GM18520 (cell line): ENCODE measurements at regions not wholly inside any gene's neighbourhood (a gene's known extent, or its start where the extent isn't known, plus 50 kb on each side); places are given as distances from the start of the nearest gene placed in this dataset.

Source experiments
- ATAC-seq: cut with Tn5 transposase; IDR thresholded peaks from one replicate; pipeline ENCODE4 v1.9.1; 2021; ENCODE audit not compliant: unreplicated experiment

DNA sequence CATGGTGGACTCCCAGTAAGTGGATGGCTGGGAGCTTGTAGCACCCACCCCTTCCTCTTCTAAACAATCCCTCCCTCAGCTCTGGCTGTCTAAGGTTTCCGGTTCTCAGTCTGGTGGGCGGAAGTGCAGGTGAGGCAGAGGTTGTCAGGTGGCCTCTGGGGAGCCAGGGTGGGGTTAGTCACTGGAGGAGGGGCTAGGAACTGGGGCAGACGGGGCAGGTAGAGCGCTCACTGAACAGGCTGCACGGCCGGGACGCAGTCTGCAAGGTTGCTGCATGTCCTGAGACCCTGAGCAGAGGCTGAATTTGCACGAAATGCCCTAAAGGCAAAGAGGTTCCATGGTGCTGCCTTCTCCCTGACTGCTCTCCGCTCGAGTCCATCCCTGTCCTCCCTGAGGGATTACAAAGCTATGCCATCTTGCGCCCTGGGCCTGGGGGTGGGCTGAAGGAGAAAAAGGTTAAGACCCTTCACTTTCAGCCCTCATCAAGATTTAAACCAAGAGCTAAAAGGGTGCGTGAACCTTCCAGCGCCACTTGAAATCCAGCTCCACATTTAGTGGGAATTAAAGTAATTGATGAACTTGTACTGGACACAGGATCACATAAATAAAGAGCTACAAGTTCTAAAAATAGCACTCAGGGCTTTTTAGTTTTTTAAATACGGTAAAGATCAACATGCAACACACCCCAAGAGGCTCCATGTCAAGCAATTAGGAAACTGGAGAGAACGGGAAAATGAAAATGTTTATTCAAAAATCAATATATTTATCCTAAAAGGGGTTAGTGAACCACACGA, 62.3 kb upstream of the CTBP2 start:
- no peak for ATAC-seq

DNA sequence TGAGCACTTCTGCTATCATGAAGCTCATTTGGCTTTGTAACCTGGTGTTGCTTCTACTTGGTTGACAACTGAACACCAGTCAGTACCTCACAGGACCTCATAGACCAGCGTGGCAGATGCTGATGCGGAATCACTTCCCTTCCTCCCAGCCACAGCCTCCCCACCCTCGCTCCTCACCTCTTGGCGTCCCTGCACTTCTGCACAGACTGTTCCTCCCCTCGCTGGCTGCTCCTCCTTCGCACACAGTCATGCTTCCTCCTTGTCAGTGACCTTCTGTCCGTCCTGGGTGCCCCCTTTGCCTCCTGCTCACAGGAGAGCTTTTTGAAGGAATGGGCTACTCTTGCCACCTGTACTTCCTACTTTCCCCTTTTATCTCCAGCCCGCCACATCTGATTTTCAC, 61.4 kb upstream of the CTBP2 start:
- ATAC-seq: no peak

DNA sequence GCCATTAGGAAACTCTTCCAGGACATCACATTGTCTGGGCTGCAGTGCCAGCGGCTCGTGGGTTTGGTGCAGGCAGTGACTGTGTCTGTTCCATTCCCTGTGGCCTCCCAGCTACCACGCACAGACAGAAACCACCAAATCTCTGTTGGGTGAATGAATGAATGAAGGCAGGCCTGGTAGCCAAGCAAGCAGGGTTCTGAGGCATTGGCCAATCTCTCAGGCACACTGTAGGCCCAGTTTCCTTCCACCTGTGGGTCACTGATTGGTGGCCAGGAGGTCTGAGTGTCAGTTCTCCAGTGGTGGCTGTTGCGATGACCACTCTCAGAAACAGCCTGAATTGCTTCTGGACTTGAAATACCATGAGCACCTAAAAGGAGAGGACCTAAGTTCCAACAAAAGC, 59.4 kb upstream of the CTBP2 start:
- no peak for ATAC-seq

DNA sequence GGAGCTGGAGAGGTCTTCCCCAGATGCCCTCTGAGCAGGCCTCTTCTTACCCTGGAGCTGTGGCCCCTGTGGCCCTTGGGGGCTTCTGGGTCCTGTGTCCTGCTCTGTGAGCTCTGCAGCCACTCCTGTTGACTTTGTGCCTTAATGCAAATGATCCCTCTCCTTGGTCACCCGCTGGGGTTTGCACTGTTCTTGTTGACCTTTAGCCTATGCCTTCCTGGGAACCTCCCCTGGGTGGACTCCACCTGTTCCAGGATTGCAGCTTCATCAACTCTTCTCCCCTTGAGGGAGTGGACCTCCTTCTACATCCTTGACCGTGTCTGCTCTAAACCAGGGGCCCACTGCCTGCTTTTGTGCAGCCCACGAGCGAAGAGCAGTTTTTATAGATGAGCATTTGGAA, 58.6 kb upstream of the CTBP2 start:
- no peak for ATAC-seq

DNA sequence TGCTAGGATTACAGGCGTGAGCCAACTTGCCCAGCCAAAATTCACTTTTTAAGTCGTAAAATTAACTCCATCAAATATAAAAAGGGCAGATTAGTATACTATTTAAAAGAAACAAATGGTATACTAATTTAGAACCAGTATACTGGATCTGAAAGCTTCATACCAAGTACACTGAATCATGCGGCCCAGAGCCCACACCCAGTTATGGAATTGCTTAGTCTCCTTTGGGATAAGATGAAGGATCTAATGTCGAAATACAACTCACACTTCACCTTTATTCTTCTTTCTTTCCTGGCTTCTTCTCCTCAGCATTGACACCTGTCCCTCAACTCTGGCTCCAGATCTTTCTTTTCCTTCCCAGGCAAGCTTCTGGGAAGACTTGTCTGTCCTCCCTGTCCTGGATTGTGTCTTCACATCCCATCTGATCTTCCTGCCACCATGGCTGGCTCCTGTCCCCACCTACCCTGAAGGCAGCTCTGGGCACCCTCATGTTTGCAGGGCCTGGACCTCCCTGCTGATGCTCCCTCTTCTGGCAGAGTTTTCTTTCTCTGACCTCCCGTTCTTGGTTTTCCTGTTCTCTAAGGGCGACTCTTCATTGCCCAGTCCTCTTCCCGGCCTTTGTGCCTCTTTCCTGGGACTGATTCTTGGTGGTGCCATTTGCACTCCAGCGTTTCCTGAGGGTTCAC, 57.8 kb upstream of the CTBP2 start:
- ATAC-seq: no peak

DNA sequence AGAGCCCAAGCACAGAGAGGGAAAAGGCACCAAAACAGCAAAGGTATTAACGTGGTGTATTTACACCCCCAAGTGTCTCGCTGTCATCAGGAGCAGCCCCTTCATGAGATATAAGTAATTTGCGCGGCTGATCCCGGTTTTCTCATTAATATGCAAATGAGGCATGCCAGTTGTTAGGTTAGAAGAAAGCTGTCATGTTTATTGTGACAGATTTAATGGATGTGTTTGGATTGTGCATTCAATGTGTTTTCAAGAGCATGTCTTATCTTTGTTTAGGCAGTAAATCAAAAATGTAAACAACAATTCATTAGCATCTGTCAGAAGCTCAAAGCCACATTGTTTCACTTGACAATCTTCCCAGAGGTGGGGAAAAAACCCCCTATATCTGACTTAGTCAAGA, 56.5 kb upstream of the CTBP2 start:
- ATAC-seq: no peak

DNA sequence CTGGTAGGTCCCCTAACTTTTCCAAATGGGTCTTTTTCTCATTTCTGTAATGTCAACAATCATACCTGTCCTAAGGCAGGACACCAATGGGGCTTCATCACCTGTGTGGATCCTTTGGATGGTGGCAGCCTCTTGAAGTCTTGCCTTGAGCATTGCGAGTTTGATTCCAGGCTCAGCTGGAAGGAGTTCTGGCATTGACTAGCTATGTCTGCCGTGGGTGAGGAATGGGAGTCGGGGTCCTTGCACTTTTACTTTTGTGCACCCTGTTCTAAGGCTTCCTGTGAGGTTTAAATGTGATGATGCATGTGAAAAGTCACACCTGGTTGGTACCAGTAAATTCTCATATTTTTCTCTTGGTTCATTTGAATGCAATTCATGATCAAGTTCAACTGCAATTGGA, 55.9 kb upstream of the CTBP2 start:
- ATAC-seq: no peak

DNA sequence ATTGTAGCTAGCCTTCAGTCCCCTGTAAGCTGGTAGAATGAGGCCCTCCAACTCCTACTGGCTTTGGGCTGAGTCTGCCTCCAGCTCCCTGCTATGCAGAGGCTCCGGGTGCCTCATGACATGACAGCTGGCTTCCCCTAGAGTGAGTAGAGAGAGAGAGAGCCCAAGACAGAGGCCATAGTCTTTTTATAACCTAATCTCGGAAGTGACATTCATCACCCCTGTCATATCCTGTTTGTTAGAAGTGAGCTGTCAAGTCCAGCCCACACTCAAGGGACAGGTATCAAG, 53.9 kb upstream of the CTBP2 start:
- ATAC-seq: no peak

DNA sequence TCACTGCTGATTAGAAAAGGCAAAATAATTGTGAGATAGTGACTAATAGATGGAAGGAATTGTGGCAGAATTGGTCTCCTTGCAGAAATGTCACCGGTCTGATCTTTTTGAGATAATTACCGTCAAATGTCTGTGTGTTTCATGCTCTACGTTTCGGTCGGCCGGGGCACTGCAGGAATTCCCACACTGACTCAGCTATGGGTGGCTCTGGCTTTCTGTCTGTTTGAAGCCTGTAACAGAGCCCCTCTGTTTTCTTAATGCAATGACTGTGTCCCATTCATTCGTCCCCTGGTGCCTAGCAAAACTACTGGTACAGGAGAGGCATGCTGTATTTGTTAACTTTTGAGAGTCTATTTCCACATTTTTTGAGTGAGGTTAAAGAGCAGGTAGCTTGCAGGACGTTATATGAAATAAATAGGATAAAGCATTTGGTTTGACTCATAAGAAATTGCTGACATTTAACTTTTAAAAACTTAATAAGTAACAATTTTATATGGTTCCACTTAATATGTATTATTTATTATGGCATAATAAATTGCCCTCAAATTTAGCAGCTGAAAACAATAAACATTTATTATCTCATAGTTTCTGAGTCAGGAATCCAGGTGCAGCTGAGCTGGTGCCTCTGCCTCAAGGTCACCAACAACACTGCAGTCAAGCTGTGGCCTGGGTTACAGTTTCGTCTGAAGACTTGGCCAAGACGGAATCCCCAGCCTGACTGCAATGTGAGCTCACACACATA, 53.3 kb upstream of the CTBP2 start:
- ATAC-seq: no peak

DNA sequence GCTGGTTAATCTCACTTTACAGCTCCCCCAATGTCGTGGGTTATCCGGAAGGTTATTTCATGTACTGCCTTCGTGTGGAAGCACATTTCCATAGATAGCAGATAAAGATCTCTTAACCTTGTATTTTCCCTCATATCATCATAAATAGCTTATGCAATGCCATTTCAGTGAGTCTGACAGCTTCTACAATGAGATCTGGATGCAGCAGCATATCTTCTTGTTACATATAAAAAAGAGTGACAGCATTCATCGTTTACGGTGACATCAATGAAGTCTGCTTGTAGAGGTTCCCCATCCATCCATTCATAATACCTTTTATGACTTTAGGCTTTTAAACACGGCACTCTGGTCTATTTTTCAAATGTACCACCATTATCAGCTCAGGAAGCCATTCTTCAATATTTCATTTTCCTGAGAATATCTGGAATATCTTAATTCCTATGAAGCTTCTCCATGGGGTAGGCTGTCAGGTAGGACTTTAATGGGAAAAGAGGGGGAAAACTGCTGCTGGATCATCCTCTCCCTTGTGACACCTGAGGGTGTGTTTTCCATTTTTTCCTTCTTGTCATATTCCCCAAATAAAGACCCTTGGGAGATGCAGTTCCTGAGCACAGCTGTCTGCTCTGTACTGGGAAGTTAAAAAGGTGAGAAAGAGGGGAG, 51.9 kb upstream of the CTBP2 start:
- no peak for ATAC-seq
